Keratinocyte (primary cell): ENCODE measurements at regions not wholly inside any gene's neighbourhood (a gene's known extent, or its start where the extent isn't known, plus 50 kb on each side); places are given as distances from the start of the nearest gene placed in this dataset.

Source experiments
- CTCF ChIP-seq, 3 experiments: IDR thresholded peaks in 1 of 3; conservative IDR thresholded peaks in 1 of 3; optimal IDR thresholded peaks in 1 of 3; 2 replicates in 2 of 3; 3 replicates in 1 of 3; pipeline versions ENCODE3 to v1.5.1; 2011; ENCODE audit warnings: low read length in 3 of 3, mild to moderate bottlenecking in 3 of 3, moderate library complexity in 2 of 3, control low read depth in 1 of 3, inconsistent platforms in 1 of 3; ENCODE audit not compliant: insufficient read depth in 2 of 3; ENCODE audit errors: extremely low read depth in 1 of 3
- EZH2 ChIP-seq: IDR thresholded peaks from one replicate; pipeline ENCODE4 v1.6.1; 2012; ENCODE audit warnings: inconsistent platforms, mild to moderate bottlenecking, low read length, moderate library complexity

- no peak for TF ChIP-seq CTCF (optimal IDR thresholded peaks at IDR 0.05 in 1 of 3, IDR thresholded peaks at IDR 0.05 in 1 of 3, conservative IDR thresholded peaks at IDR 0.05 in 1 of 3; ENCODE audit: extremely low read depth in 1 of 3, insufficient read depth in 2 of 3, low read length in 3 of 3)
- TF ChIP-seq EZH2 = no peak
Measured at GRCh38 chr17:31738488-31738887, 120.6 kb downstream of the COPRS start.
